ENCODE measurements at regions not wholly inside any gene's neighbourhood (a gene's known extent, or its start where the extent isn't known, plus 50 kb on each side); places are given as distances from the start of the nearest gene placed in this dataset.

DNA sequence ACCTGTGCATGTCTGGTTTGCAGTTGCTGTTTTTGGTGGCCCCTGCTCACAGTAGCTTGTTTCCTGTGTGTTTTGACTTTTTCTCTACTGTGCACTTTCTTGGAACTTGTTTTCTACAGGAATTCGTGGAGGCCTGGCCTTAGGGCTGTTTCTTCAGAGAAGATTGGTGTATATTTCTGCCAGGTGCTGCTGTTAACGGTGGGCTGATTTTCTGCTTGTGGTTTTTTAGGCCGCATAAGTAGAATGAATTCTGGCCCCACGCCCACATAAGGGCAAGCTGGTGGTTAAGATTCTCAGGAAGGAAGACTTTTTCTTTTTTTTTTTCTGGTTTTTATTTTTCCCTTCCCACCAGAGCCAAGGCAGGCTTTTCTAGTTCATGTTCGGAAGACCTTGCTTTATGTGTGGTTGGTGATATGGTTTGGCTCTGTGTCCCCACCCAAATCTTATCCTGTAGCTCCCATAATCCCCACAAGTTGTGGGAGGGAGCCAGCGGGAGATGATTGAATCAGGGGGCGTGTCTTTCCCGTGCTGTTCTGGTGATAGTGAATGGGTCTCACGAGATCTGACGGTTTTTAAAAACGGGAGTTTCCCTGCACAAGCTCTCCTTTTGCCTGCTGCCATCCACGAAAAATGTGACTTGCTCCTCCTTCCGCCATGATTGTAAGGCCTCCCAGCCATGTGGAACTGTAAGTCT is 71.5 kb upstream of the DISP3 start:
- no peak for TF ChIP-seq CREB1 (CRISPR knock-in tag; IDR thresholded peaks at IDR 0.05; ENCODE audit: low read depth)
- no peak for TF ChIP-seq EZH2 (IDR thresholded peaks at IDR 0.05; ENCODE audit: low read depth, unreplicated experiment)
- TF ChIP-seq, protein P1, sequence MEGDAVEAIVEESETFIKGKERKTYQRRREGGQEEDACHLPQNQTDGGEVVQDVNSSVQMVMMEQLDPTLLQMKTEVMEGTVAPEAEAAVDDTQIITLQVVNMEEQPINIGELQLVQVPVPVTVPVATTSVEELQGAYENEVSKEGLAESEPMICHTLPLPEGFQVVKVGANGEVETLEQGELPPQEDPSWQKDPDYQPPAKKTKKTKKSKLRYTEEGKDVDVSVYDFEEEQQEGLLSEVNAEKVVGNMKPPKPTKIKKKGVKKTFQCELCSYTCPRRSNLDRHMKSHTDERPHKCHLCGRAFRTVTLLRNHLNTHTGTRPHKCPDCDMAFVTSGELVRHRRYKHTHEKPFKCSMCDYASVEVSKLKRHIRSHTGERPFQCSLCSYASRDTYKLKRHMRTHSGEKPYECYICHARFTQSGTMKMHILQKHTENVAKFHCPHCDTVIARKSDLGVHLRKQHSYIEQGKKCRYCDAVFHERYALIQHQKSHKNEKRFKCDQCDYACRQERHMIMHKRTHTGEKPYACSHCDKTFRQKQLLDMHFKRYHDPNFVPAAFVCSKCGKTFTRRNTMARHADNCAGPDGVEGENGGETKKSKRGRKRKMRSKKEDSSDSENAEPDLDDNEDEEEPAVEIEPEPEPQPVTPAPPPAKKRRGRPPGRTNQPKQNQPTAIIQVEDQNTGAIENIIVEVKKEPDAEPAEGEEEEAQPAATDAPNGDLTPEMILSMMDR (conservative IDR thresholded peaks at IDR 0.05; ENCODE audit: low read depth in 2 of 2) = no peak

Data from GM23338 (cell line).